GM23248 (cell line): ENCODE measurements at regions not wholly inside any gene's neighbourhood (a gene's known extent, or its start where the extent isn't known, plus 50 kb on each side); places are given as distances from the start of the nearest gene placed in this dataset.
A peak's percentile ranks its signal among the peaks of the same experiment; 100 is the strongest.

Experiments used
- DNase-seq: peaks from one replicate; pipeline ENCODE4 v3.0.0-alpha.2; 2015
- H2AFZ ChIP-seq: fragments of 200-600 bp; sonication (generic); 2 replicates; pipeline ENCODE4 v1.6.1; 2016; ENCODE audit warnings: antibody characterized with exemption
- H3F3A ChIP-seq: fragments of 200-600 bp; sonication (generic); 2 replicates; pipeline ENCODE4 v1.6.1; 2016; ENCODE audit warnings: mild to moderate bottlenecking, antibody characterized with exemption, mixed run types; ENCODE audit not compliant: insufficient read depth
- H3K27ac ChIP-seq: fragments of 200-600 bp; sonication (generic); 2 replicates; pipeline ENCODE4 v1.5.1; 2016; ENCODE audit warnings: mild to moderate bottlenecking
- H3K27me3 ChIP-seq: fragments of 200-600 bp; sonication (generic); replicated peaks from 2 replicates; pipeline ENCODE4 v1.6.1; 2016; ENCODE audit warnings: mild to moderate bottlenecking; ENCODE audit not compliant: insufficient read depth
- H3K36me3 ChIP-seq: fragments of 200-600 bp; sonication (generic); 2 replicates; pipeline ENCODE4 v1.6.1; 2016; ENCODE audit warnings: low read depth, mild to moderate bottlenecking
- H3K4me1 ChIP-seq: fragments of 200-600 bp; sonication (generic); 2 replicates; pipeline ENCODE4 v1.6.1; 2016; ENCODE audit warnings: mild to moderate bottlenecking; ENCODE audit not compliant: insufficient read depth
- H3K4me2 ChIP-seq: fragments of 200-600 bp; sonication (generic); one replicate; pipeline ENCODE4 v1.6.1; 2016; ENCODE audit warnings: mild to moderate bottlenecking; ENCODE audit not compliant: unreplicated experiment
- H3K4me3 ChIP-seq: fragments of 200-600 bp; sonication (generic); 2 replicates; pipeline ENCODE4 v1.5.1; 2016; ENCODE audit warnings: mild to moderate bottlenecking
- H3K79me2 ChIP-seq: fragments of 200-600 bp; sonication (generic); 2 replicates; pipeline ENCODE4 v1.6.1; 2016; ENCODE audit warnings: mild to moderate bottlenecking; ENCODE audit not compliant: insufficient read depth
- H3K9ac ChIP-seq: fragments of 200-600 bp; sonication (generic); 2 replicates; pipeline ENCODE4 v1.6.1; 2016; ENCODE audit warnings: mild to moderate bottlenecking
- H3K9me2 ChIP-seq: fragments of 200-600 bp; sonication (generic); 2 replicates; pipeline ENCODE4 v1.6.1; 2016; ENCODE audit warnings: mixed run types, mild to moderate bottlenecking, moderate library complexity; ENCODE audit not compliant: insufficient read depth
- H3K9me3 ChIP-seq: fragments of 200-600 bp; sonication (generic); one replicate; pipeline ENCODE4 v1.6.1; 2017; ENCODE audit warnings: low read depth
- H4K20me1 ChIP-seq: fragments of 200-600 bp; sonication (generic); 2 replicates; pipeline ENCODE4 v1.6.0; 2016; ENCODE audit not compliant: insufficient read depth
- EZH2 ChIP-seq: fragments of 200-600 bp; sonication (generic); IDR thresholded peaks from 2 replicates; pipeline ENCODE4 v1.6.1; 2018; ENCODE audit warnings: antibody characterized with exemption, mild to moderate bottlenecking; ENCODE audit not compliant: insufficient read depth, poor library complexity, severe bottlenecking
- EZH2phosphoT487 ChIP-seq: fragments of 200-600 bp; sonication (generic); IDR thresholded peaks from 2 replicates; pipeline ENCODE4 v1.6.1; 2018; ENCODE audit warnings: antibody characterized with exemption, moderate library complexity, mild to moderate bottlenecking, low read depth; ENCODE audit not compliant: insufficient read depth
- WGBS, 2 experiments: methylation state at CpG; one replicate each; pipeline ENCODE4 v1.1.6; 2015 to 2017; ENCODE audit warnings: low lambda C conversion rate in 2 of 2, low coverage in 1 of 2; ENCODE audit errors: missing lambda C conversion rate in 2 of 2; 5-methylcytosine and 5-hydroxymethylcytosine counted together
- in situ Hi-C: fragments of 300-500 bp; cut with MboI; formaldehyde crosslinking; loops from 2 replicates; pipeline ENCODE4 v1.15.0; 2020

- H3K36me3 ChIP-seq = no peaks in the 10 kb centered on the region
- TF ChIP-seq EZH2 (no peak), EZH2phosphoT487 (no peak)
- H3K9me2 ChIP-seq = no peaks in the 10 kb centered on the region
- H3K4me1 ChIP-seq = peaks cover 41% of the 10 kb centered on the region
- WGBS, 2 experiments = 90 to 92% methylated on average over 5 of the region's 5 CpGs
- H3K4me3 ChIP-seq = no peak overlapping the region
- H3K27ac ChIP-seq = no peak overlapping the region
- in situ Hi-C loops = no loop called here
- no peak overlapping the region for H3K9ac ChIP-seq
- no peaks in the 10 kb centered on the region for H4K20me1 ChIP-seq
- H3F3A ChIP-seq = peaks cover 30% of the 10 kb centered on the region
- no peaks in the 10 kb centered on the region for H3K27me3 ChIP-seq
- H3K79me2 ChIP-seq = no peaks in the 10 kb centered on the region
- no peak for DNase-seq
- H2AFZ ChIP-seq = no peak overlapping the region
- H3K9me3 ChIP-seq = no peaks in the 10 kb centered on the region
- H3K4me2 ChIP-seq = no peak overlapping the region
These were observed 115.4 kb upstream of the SLC44A1 start for GRCh38 chr9:105128908-105129600.

GRCh38 chr9:105129731-105130130, 114.7 kb upstream of the SLC44A1 start:
- Histone ChIP-seq H3K36me3 (no peaks in the 10 kb centered on the region), H3K4me3 (no peak overlapping the region), H3F3A (peaks cover 30% of the 10 kb centered on the region), H4K20me1 (no peaks in the 10 kb centered on the region), H3K27ac (no peak overlapping the region), H3K9ac (no peak overlapping the region), H2AFZ (no peak overlapping the region), H3K9me3 (no peaks in the 10 kb centered on the region), H3K9me2 (no peaks in the 10 kb centered on the region), H3K4me1 (peaks cover 41% of the 10 kb centered on the region), H3K79me2 (no peaks in the 10 kb centered on the region), H3K27me3 (no peaks in the 10 kb centered on the region), H3K4me2 (no peak overlapping the region)
- in situ Hi-C loops = no loop called here
- TF ChIP-seq EZH2 = no peak
- no peak for TF ChIP-seq EZH2phosphoT487
- 91 to 93% methylated on average over 1 of the region's 1 CpG for WGBS, 2 experiments
- no peak for DNase-seq

- H3K4me2 ChIP-seq = no peak overlapping the region
These were observed 112.5 kb upstream of the SLC44A1 start for GRCh38 chr9:105131981-105132380.

DNA sequence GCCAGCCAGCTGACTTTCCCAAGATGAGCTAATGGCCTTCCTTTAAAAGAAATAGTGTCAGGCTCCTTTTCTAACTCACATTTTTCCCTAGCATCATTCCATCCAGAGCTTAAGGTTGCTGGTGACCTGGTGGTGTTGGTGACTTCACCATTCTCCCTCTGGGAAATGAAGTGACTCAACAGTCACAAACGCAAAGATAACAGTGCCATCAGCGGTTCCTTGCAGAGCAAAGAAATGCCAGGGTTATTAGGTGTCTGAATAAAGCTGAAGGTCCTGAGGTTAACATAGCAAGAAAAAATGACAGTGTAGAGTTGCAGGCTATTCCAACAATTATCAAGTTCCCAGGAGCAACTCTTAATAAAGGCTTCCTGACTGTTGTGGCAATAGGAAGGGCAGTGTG, 111.8 kb upstream of the SLC44A1 start:
- TF ChIP-seq EZH2phosphoT487 = 0 out of 2 replicates have a peak, but pooled peaks have one; percentile 23
- TF ChIP-seq EZH2 = no peak
- no peaks in the 10 kb centered on the region for H4K20me1 ChIP-seq
- H3K4me3 ChIP-seq = no peak overlapping the region
- no peak overlapping the region for H3K9ac ChIP-seq
- no peaks in the 10 kb centered on the region for H3K79me2 ChIP-seq
- H3K4me2 ChIP-seq = no peak overlapping the region
- H3K4me1 ChIP-seq = peaks cover 22% of the 10 kb centered on the region
- H3F3A ChIP-seq = peaks cover 18% of the 10 kb centered on the region
- H3K36me3 ChIP-seq = no peaks in the 10 kb centered on the region
- DNase-seq = peak; percentile 84
- no peaks in the 10 kb centered on the region for H3K9me2 ChIP-seq
- in situ Hi-C loops = no loop called here
- H2AFZ ChIP-seq = no peak overlapping the region
- H3K9me3 ChIP-seq = no peaks in the 10 kb centered on the region
- H3K27ac ChIP-seq = peak overlapping the region; percentile 50
- no peaks in the 10 kb centered on the region for H3K27me3 ChIP-seq
- 0 to 5% methylated on average over 2 of the region's 2 CpGs for WGBS, 2 experiments

More at GRCh38 chr9:105131981-105132380, 112.5 kb upstream of the SLC44A1 start:
- 42% methylated on average over 3 of the region's 3 CpGs for WGBS, 2 experiments
- H3K9ac ChIP-seq = no peak overlapping the region
- no peak overlapping the region for H2AFZ ChIP-seq
- H3K79me2 ChIP-seq = no peaks in the 10 kb centered on the region
- DNase-seq = peak; percentile 47
- H3K36me3 ChIP-seq = no peaks in the 10 kb centered on the region
- no peaks in the 10 kb centered on the region for H3K9me2 ChIP-seq
- H3K9me3 ChIP-seq = no peaks in the 10 kb centered on the region
- no peak for TF ChIP-seq EZH2phosphoT487
- TF ChIP-seq EZH2 = no peak
- no peaks in the 10 kb centered on the region for H3K27me3 ChIP-seq
- in situ Hi-C loops = no loop called here
- no peak overlapping the region for H3K4me3 ChIP-seq
- peak overlapping the region; percentile 50 for H3K27ac ChIP-seq
- peaks cover 21% of the 10 kb centered on the region for H3F3A ChIP-seq
- H4K20me1 ChIP-seq = no peaks in the 10 kb centered on the region
- peaks cover 28% of the 10 kb centered on the region for H3K4me1 ChIP-seq
